Neuron (in vitro differentiated cells): ENCODE measurements at regions not wholly inside any gene's neighbourhood (a gene's known extent, or its start where the extent isn't known, plus 50 kb on each side); places are given as distances from the start of the nearest gene placed in this dataset.
"Not testable (repeated sequence)": the region's sequence is repeated elsewhere in the genome, so short reads cannot be mapped to it uniquely, and the experiment has no call there.

Experiments
- H2AFZ ChIP-seq: one replicate; pipeline ENCODE4 v1.6.1; 2013; ENCODE audit warnings: low read depth, mild to moderate bottlenecking, inconsistent platforms, low read length, moderate library complexity
- H3K27me3 ChIP-seq: one replicate; pipeline ENCODE4 v1.6.1; 2013; ENCODE audit warnings: low read length; ENCODE audit not compliant: insufficient read depth
- H3K36me3 ChIP-seq: one replicate; pipeline ENCODE4 v1.6.1; 2013; ENCODE audit warnings: low read length; ENCODE audit not compliant: insufficient read depth
- H3K4me1 ChIP-seq: one replicate; pipeline ENCODE4 v1.6.1; 2013; ENCODE audit warnings: low read length; ENCODE audit not compliant: insufficient read depth
- H3K4me3 ChIP-seq: 2 replicates; pipeline ENCODE4 v1.5.1; 2013; ENCODE audit warnings: mild to moderate bottlenecking, low read length, moderate library complexity
- H3K9me3 ChIP-seq: one replicate; pipeline ENCODE4 v1.6.1; 2013; ENCODE audit warnings: low read length

- Histone ChIP-seq H3K4me1 (peaks cover 9% of the 10 kb centered on the region), H3K27me3 (no peaks in the 10 kb centered on the region), H2AFZ (no peak overlapping the region), H3K36me3 (no peaks in the 10 kb centered on the region), H3K4me3 (no peak overlapping the region), H3K9me3 (no peaks in the 10 kb centered on the region)
Observed at GRCh38 chr5:17989036-17989435, 354.8 kb downstream of the TAF11L14 start.

- no peak overlapping the region for H3K4me3 ChIP-seq
- H3K36me3 ChIP-seq: no peaks in the 10 kb centered on the region
Observed at GRCh38 chr5:17989567-17990563, 355.6 kb downstream of the TAF11L14 start.

GRCh38 chr5:17991775-17992174 lies 357.5 kb downstream of the TAF11L14 start:
- Histone ChIP-seq H3K27me3 (no peaks in the 10 kb centered on the region), H3K36me3 (no peaks in the 10 kb centered on the region), H3K4me3 (no peak overlapping the region)

More at GRCh38 chr5:17989567-17990563, 355.6 kb downstream of the TAF11L14 start:
- H3K27me3 ChIP-seq: no peaks in the 10 kb centered on the region
- no peak overlapping the region for H2AFZ ChIP-seq
- H3K4me1 ChIP-seq: peaks cover 9% of the 10 kb centered on the region
- H3K9me3 ChIP-seq: no peaks in the 10 kb centered on the region

GRCh38 chr5:17992291-17992690 lies 358.0 kb downstream of the TAF11L14 start:
- Histone ChIP-seq H2AFZ (no peak overlapping the region), H3K9me3 (no peaks in the 10 kb centered on the region), H3K36me3 (no peaks in the 10 kb centered on the region), H3K4me3 (no peak overlapping the region), H3K27me3 (no peaks in the 10 kb centered on the region), H3K4me1 (peaks cover 9% of the 10 kb centered on the region)

More at GRCh38 chr5:17991775-17992174, 357.5 kb downstream of the TAF11L14 start:
- Histone ChIP-seq H2AFZ (no peak overlapping the region), H3K4me1 (peaks cover 9% of the 10 kb centered on the region), H3K9me3 (no peaks in the 10 kb centered on the region)

GRCh38 chr5:17995997-17996396 lies 361.7 kb downstream of the TAF11L14 start:
- Histone ChIP-seq H3K4me1 (peaks cover 5% of the 10 kb centered on the region), H3K4me3 (no peak overlapping the region), H3K27me3 (no peaks in the 10 kb centered on the region), H3K36me3 (no peaks in the 10 kb centered on the region), H2AFZ (no peak overlapping the region), H3K9me3 (no peaks in the 10 kb centered on the region)

GRCh38 chr5:17999858-18000257 lies 365.6 kb downstream of the TAF11L14 start:
- Histone ChIP-seq H3K36me3 (no peaks in the 10 kb centered on the region), H2AFZ (no peak overlapping the region), H3K9me3 (no peaks in the 10 kb centered on the region), H3K4me3 (no peak overlapping the region), H3K27me3 (no peaks in the 10 kb centered on the region), H3K4me1 (no peaks in the 10 kb centered on the region)

- no peaks in the 10 kb centered on the region for H3K36me3 ChIP-seq
- no peak overlapping the region for H2AFZ ChIP-seq
- no peaks in the 10 kb centered on the region for H3K9me3 ChIP-seq
- no peaks in the 10 kb centered on the region for H3K27me3 ChIP-seq
- H3K4me1 ChIP-seq: no peaks in the 10 kb centered on the region
- H3K4me3 ChIP-seq: no peak overlapping the region
Observed at GRCh38 chr5:18000744-18001143, 366.5 kb downstream of the TAF11L14 start.

GRCh38 chr5:18003312-18003711 lies 369.1 kb downstream of the TAF11L14 start:
- Histone ChIP-seq H3K27me3 (no peaks in the 10 kb centered on the region), H3K9me3 (no peaks in the 10 kb centered on the region), H3K4me1 (no peaks in the 10 kb centered on the region), H2AFZ (no peak overlapping the region), H3K4me3 (no peak overlapping the region), H3K36me3 (no peaks in the 10 kb centered on the region)

- Histone ChIP-seq H3K9me3 (no peaks in the 10 kb centered on the region), H3K36me3 (no peaks in the 10 kb centered on the region), H3K4me1 (no peaks in the 10 kb centered on the region), H3K27me3 (no peaks in the 10 kb centered on the region), H3K4me3 (no peak overlapping the region), H2AFZ (no peak overlapping the region)
Observed at GRCh38 chr5:18003784-18004183, 369.5 kb downstream of the TAF11L14 start.

- not testable (repeated sequence) for H3K36me3 ChIP-seq, H2AFZ ChIP-seq, H3K9me3 ChIP-seq, H3K4me1 ChIP-seq, H3K4me3 ChIP-seq, H3K27me3 ChIP-seq
Observed at GRCh38 chr5:18006235-18006634, 372.0 kb downstream of the TAF11L14 start.

- no peak overlapping the region for H2AFZ ChIP-seq
- no peak overlapping the region for H3K4me3 ChIP-seq
- no peaks in the 10 kb centered on the region for H3K27me3 ChIP-seq
- H3K36me3 ChIP-seq: no peaks in the 10 kb centered on the region
- H3K4me1 ChIP-seq: peaks cover 5% of the 10 kb centered on the region
- no peaks in the 10 kb centered on the region for H3K9me3 ChIP-seq
Observed at GRCh38 chr5:18008940-18009339, 374.7 kb downstream of the TAF11L14 start.

- Histone ChIP-seq H3K4me1 (peaks cover 5% of the 10 kb centered on the region), H3K9me3 (no peaks in the 10 kb centered on the region), H2AFZ (no peak overlapping the region), H3K27me3 (no peaks in the 10 kb centered on the region), H3K36me3 (no peaks in the 10 kb centered on the region), H3K4me3 (no peak overlapping the region)
Observed at GRCh38 chr5:18010053-18010452, 375.8 kb downstream of the TAF11L14 start.

GRCh38 chr5:18018472-18018871 lies 384.2 kb downstream of the TAF11L14 start:
- H3K36me3 ChIP-seq: no peaks in the 10 kb centered on the region
- H3K9me3 ChIP-seq: no peaks in the 10 kb centered on the region
- peaks cover 4% of the 10 kb centered on the region for H3K4me1 ChIP-seq
- no peak overlapping the region for H2AFZ ChIP-seq
- no peak overlapping the region for H3K4me3 ChIP-seq
- no peaks in the 10 kb centered on the region for H3K27me3 ChIP-seq
